ENCODE measurements at regions not wholly inside any gene's neighbourhood (a gene's known extent, or its start where the extent isn't known, plus 50 kb on each side); places are given as distances from the start of the nearest gene placed in this dataset.

GRCh38 chrX:8278557-8278956 lies 107.5 kb upstream of the VCX2 start:
- Mint-ChIP-seq H3K4me1 (no peaks in the 10 kb centered on the region), H3K9me3 (peaks cover 6 to 11% of the 10 kb centered on the region in 2 donors), H3K27ac (no peak overlapping the region), H3K27me3 (ENCODE audit: low read depth in 2 of 2) (no peaks in the 10 kb centered on the region), H3K36me3 (no peaks in the 10 kb centered on the region), H3K4me3 (no peak overlapping the region)
- no peak for ATAC-seq
- H3K27me3 ChIP-seq (ENCODE audit: control insufficient read depth, insufficient read depth, low read length): no peaks in the 10 kb centered on the region
- H3K4me1 ChIP-seq (ENCODE audit: control insufficient read depth, insufficient read depth, low read length): no peaks in the 10 kb centered on the region
- H3K36me3 ChIP-seq (ENCODE audit: control insufficient read depth, insufficient read depth, low read length): no peaks in the 10 kb centered on the region
- TF ChIP-seq CTCF (IDR thresholded peaks at IDR 0.05): no peak
- H3K9me3 ChIP-seq (ENCODE audit: control insufficient read depth, insufficient read depth, low read length): no peaks in the 10 kb centered on the region
- no peak for DNase-seq
- intact Hi-C loops (cut with micrococcal nuclease): no loop called here
- no peak overlapping the region for H3K27ac ChIP-seq (ENCODE audit: low read length)
- H3K4me3 ChIP-seq (ENCODE audit: low read length): no peak overlapping the region
- no CpG with 5 or more reads among the region's 3 CpGs for WGBS (ENCODE audit: insufficient coverage)

GRCh38 chrX:8279323-8279722 lies 108.3 kb upstream of the VCX2 start:
- Histone ChIP-seq H3K27me3 (ENCODE audit: control insufficient read depth, insufficient read depth, low read length) (no peaks in the 10 kb centered on the region), H3K27ac (ENCODE audit: low read length) (no peak overlapping the region), H3K4me1 (ENCODE audit: control insufficient read depth, insufficient read depth, low read length) (no peaks in the 10 kb centered on the region), H3K36me3 (ENCODE audit: control insufficient read depth, insufficient read depth, low read length) (no peaks in the 10 kb centered on the region), H3K4me3 (ENCODE audit: low read length) (no peak overlapping the region), H3K9me3 (ENCODE audit: control insufficient read depth, insufficient read depth, low read length) (no peaks in the 10 kb centered on the region)
- Mint-ChIP-seq H3K4me1 (no peaks in the 10 kb centered on the region), H3K4me3 (no peak overlapping the region), H3K27ac (no peak overlapping the region), H3K36me3 (no peaks in the 10 kb centered on the region), H3K9me3 (peaks cover 9 to 13% of the 10 kb centered on the region in 2 donors), H3K27me3 (ENCODE audit: low read depth in 2 of 2) (no peaks in the 10 kb centered on the region)
- ATAC-seq: no peak
- TF ChIP-seq CTCF (IDR thresholded peaks at IDR 0.05): no peak
- intact Hi-C loops (cut with micrococcal nuclease): no loop called here
- DNase-seq: no peak
- no CpG with 5 or more reads among the region's 2 CpGs for WGBS (ENCODE audit: insufficient coverage)

- no peak overlapping the region for H3K4me3 Mint-ChIP-seq
- H3K27me3 Mint-ChIP-seq (ENCODE audit: low read depth in 2 of 2): no peaks in the 10 kb centered on the region
- H3K27ac Mint-ChIP-seq: no peak overlapping the region
These were observed 113.1 kb upstream of the VCX2 start for GRCh38 chrX:8284131-8284530.

More at GRCh38 chrX:8284131-8284530, 113.1 kb upstream of the VCX2 start:
- no peaks in the 10 kb centered on the region for H3K36me3 ChIP-seq (ENCODE audit: control insufficient read depth, insufficient read depth, low read length)
- WGBS (ENCODE audit: insufficient coverage): 48% methylated on average over 2 of the region's 2 CpGs
- H3K4me3 ChIP-seq (ENCODE audit: low read length): no peak overlapping the region
- intact Hi-C loops (cut with micrococcal nuclease): no loop called here
- Mint-ChIP-seq H3K4me1 (no peaks in the 10 kb centered on the region), H3K36me3 (no peaks in the 10 kb centered on the region), H3K9me3 (peaks cover 8 to 13% of the 10 kb centered on the region in 2 donors)
- TF ChIP-seq CTCF (IDR thresholded peaks at IDR 0.05): no peak
- H3K4me1 ChIP-seq (ENCODE audit: control insufficient read depth, insufficient read depth, low read length): no peaks in the 10 kb centered on the region
- no peaks in the 10 kb centered on the region for H3K9me3 ChIP-seq (ENCODE audit: control insufficient read depth, insufficient read depth, low read length)
- no peak overlapping the region for H3K27ac ChIP-seq (ENCODE audit: low read length)
- ATAC-seq (no peak), DNase-seq (no peak)
- H3K27me3 ChIP-seq (ENCODE audit: control insufficient read depth, insufficient read depth, low read length): no peaks in the 10 kb centered on the region
